DMS153 treated with DMSO at 0.1 percent for 48 hours (cell line): ENCODE measurements at regions not wholly inside any gene's neighbourhood (a gene's known extent, or its start where the extent isn't known, plus 50 kb on each side); places are given as distances from the start of the nearest gene placed in this dataset.

Experiments used
- DNase-seq: peaks from one replicate; lab custom pipeline; 2025; ENCODE audit not compliant: unreplicated experiment; lab: John Stamatoyannopoulos, UW

GRCh38 chr5:174307031-174307408, 261.5 kb downstream of the NSG2 start:
- no peak for DNase-seq

- DNase-seq = no peak
These were observed 262.3 kb downstream of the NSG2 start for GRCh38 chr5:174307656-174308271.

- DNase-seq = no peak
These were observed 263.8 kb downstream of the NSG2 start for GRCh38 chr5:174309131-174309795.

- no peak for DNase-seq
These were observed 264.7 kb downstream of the NSG2 start for GRCh38 chr5:174310243-174310642.

GRCh38 chr5:174310706-174311105, 265.2 kb downstream of the NSG2 start:
- no peak for DNase-seq

GRCh38 chr5:174311121-174311520, 265.6 kb downstream of the NSG2 start:
- DNase-seq = no peak

- no peak for DNase-seq
These were observed 266.2 kb downstream of the NSG2 start for GRCh38 chr5:174311531-174312269.

- DNase-seq = no peak
These were observed 266.7 kb downstream of the NSG2 start for GRCh38 chr5:174312270-174312617.

GRCh38 chr5:174312641-174313040, 267.1 kb downstream of the NSG2 start:
- DNase-seq = no peak

GRCh38 chr5:174313615-174314014, 268.1 kb downstream of the NSG2 start:
- DNase-seq = no peak

- no peak for DNase-seq
These were observed 268.8 kb downstream of the NSG2 start for GRCh38 chr5:174314261-174314660.

GRCh38 chr5:174315471-174315870, 270.0 kb downstream of the NSG2 start:
- no peak for DNase-seq

GRCh38 chr5:174315871-174316270, 270.4 kb downstream of the NSG2 start:
- no peak for DNase-seq

GRCh38 chr5:174316326-174316725, 270.8 kb downstream of the NSG2 start:
- no peak for DNase-seq

GRCh38 chr5:174317256-174317894, 271.9 kb downstream of the NSG2 start:
- DNase-seq = peak; percentile 20

GRCh38 chr5:174318578-174318977, 273.1 kb downstream of the NSG2 start:
- DNase-seq = no peak

GRCh38 chr5:174319551-174319950, 274.0 kb downstream of the NSG2 start:
- no peak for DNase-seq

- DNase-seq = no peak
These were observed 274.5 kb downstream of the NSG2 start for GRCh38 chr5:174320051-174320450.

- peak; percentile 17 for DNase-seq
These were observed 278.4 kb downstream of the NSG2 start for GRCh38 chr5:174323878-174324281.

- no peak for DNase-seq
These were observed 279.2 kb downstream of the NSG2 start for GRCh38 chr5:174324680-174325079.

- DNase-seq = no peak
These were observed 279.9 kb downstream of the NSG2 start for GRCh38 chr5:174325431-174325830.

- DNase-seq = no peak
These were observed 280.5 kb downstream of the NSG2 start for GRCh38 chr5:174325961-174326360.
